Urinary bladder (tissue), 3 donors: ENCODE measurements at regions not wholly inside any gene's neighbourhood (a gene's known extent, or its start where the extent isn't known, plus 50 kb on each side); places are given as distances from the start of the nearest gene placed in this dataset.
"Not testable (repeated sequence)": the region's sequence is repeated elsewhere in the genome, so short reads cannot be mapped to it uniquely, and the experiment has no call there.

Experiments
- DNase-seq: peaks from one replicate; pipeline ENCODE4 v3.0.0-alpha.2; 2015; ENCODE audit errors: extremely low spot score
- H3K27ac ChIP-seq: one replicate; pipeline ENCODE4 v1.5.1; 2013; ENCODE audit warnings: low read depth, mild to moderate bottlenecking, moderate library complexity
- H3K36me3 ChIP-seq: one replicate; pipeline ENCODE4 v1.6.1; 2013; ENCODE audit warnings: mild to moderate bottlenecking, moderate library complexity; ENCODE audit not compliant: insufficient read depth
- H3K4me1 ChIP-seq: one replicate; pipeline ENCODE4 v1.6.1; 2013; ENCODE audit warnings: mild to moderate bottlenecking, moderate library complexity; ENCODE audit not compliant: insufficient read depth
- H3K4me3 ChIP-seq: one replicate; pipeline ENCODE4 v1.5.1; 2013; ENCODE audit warnings: low read depth, low read length
- WGBS: extraction: QIAGEN DNeasy Blood & Tissue Kit; methylation state at CpG from one replicate; pipeline ENCODE4 v1.1.7; 2013; 5-methylcytosine and 5-hydroxymethylcytosine counted together
- donor health status: healthy with polysubstance abuse.
- donor health status: healthy.

DNA sequence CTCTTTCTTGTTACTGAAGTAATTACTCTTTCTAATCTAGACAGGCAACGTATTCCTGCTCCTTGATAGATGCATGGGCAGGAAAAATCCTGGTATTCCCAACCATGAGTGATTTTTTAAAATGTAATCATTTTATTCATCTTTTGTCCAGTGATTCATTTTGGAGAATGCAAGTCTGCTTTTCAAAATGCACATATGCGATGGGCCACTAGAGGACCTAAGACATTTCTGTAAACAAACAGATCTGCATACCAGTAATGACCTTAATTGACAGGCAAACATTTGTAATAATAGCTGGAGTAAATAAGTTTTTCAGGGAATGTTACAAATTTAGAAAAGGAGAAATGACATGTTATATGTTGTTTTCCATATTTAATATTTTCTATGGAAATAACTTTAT is 1167.6 kb downstream of the JRKL start:
- no peak overlapping the region for H3K27ac ChIP-seq
- no peak for DNase-seq
- no peak overlapping the region for H3K4me3 ChIP-seq
- H3K36me3 ChIP-seq = no peaks in the 10 kb centered on the region
- whole genome bisulfite sequencing = 71% methylated on average over 2 of the region's 2 CpGs
- H3K4me1 ChIP-seq = no peaks in the 10 kb centered on the region

DNA sequence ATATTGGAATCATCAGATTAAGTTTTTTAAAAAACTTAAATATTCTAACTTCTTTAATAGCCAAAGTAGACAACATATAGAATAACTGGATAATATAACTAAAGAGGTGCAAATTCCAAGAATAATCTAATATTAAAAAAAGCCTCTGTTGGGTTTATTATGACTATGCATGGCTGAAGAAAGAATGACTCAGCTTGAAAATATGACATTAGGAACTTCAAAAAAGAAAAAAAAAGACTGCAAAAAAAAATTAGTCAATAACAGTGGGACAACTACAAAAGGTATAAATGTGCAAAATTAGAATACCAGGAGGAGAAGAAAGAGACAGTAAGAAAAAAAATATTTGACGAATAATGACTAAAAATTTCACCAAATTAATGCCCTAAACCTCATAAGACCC is 1178.0 kb downstream of the JRKL start:
- DNase-seq = no peak
- no peak overlapping the region for H3K4me3 ChIP-seq
- WGBS = 91% methylated on average over 1 of the region's 1 CpG
- H3K36me3 ChIP-seq = no peaks in the 10 kb centered on the region
- no peak overlapping the region for H3K27ac ChIP-seq
- H3K4me1 ChIP-seq = no peaks in the 10 kb centered on the region

DNA sequence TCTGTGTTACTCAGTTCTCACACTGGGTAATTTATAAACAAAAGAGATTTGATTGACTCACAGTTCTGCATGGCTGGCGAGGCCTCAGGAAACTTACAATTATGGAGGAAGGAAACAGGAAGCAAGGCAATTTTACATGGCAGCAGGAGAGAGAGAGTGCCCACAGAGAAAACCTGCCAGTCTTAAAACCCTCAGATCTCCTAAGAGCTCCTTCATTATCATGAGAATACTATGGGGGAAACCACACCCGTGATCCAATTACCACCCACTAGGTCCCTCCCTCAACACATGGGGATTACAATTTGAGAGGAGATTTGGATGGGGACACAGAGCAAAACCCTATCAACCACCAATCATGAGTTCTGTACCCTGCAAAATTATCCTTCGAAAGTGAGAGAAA is 1180.8 kb downstream of the JRKL start:
- 55% methylated on average over 3 of the region's 3 CpGs for WGBS
- DNase-seq = no peak

DNA sequence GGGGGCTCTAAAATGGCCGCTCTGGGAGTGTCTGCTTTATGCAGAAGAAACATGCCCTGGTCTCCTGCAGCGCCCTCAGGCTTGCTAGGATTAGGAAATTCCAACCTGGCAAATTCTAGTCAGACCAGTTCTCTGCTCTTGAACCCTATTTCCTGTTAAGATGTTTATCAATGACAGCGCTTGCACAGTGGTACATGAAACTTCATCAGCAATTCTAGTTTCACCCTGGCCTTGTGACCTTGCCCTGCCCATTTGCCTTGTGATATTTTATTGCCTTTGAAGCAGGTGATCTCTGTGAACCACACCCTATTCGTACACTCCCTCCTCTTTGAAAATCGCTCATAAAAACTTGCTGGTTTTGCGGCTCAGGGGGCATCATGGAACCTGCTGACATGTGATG is 1184.0 kb downstream of the JRKL start:
- H3K27ac ChIP-seq, DNase-seq, H3K4me3 ChIP-seq, H3K4me1 ChIP-seq, H3K36me3 ChIP-seq: not testable (repeated sequence)
- WGBS = 79% methylated on average over 6 of the region's 6 CpGs

More for the DNA sequence above, 1180.8 kb downstream of the JRKL start:
- Histone ChIP-seq H3K27ac (no peak overlapping the region), H3K36me3 (no peaks in the 10 kb centered on the region), H3K4me1 (no peaks in the 10 kb centered on the region), H3K4me3 (no peak overlapping the region)

GRCh38 chr11:97574976-97575665 is 1185.3 kb downstream of the JRKL start:
- Histone ChIP-seq H3K4me3 (no peak overlapping the region), H3K36me3 (no peaks in the 10 kb centered on the region), H3K4me1 (no peaks in the 10 kb centered on the region), H3K27ac (no peak overlapping the region)
- no peak for DNase-seq
- WGBS = 96% methylated on average over 3 of the region's 3 CpGs

DNA sequence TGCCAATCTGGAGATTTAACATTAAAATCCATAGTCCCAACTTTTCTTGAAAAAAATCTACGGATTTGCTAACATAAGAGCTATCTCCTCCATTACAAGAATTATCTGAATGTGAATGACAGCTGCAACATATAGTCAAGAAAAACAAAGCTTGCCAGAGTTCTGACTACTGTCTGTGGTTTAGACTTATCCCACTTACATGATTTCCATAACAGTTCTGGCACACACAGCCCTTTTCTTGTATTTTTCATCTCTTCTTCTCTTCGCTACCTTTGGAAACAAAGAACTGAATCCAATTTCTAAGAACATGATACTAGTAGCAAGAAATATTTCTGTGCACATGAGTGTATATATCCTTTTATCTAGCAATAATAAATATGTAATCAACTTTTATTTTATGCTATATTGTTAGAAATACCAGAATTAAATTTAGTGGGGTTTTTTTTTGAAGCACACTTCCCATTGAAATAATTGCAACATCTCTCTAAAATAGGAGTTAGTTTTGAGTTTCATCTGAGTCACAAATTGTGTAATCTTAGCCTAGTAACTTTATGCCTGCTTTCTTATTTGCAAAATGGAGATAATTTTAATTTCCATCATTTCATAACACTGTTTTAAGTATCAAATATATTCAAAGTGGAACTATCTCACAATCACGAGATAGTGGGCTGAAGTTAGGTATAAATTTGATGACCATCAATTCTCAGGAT is 1217.6 kb downstream of the JRKL start:
- DNase-seq = no peak
- no peaks in the 10 kb centered on the region for H3K4me1 ChIP-seq
- H3K36me3 ChIP-seq = no peaks in the 10 kb centered on the region
- no peak overlapping the region for H3K4me3 ChIP-seq
- WGBS = 80% methylated on average over 3 of the region's 3 CpGs
- no peak overlapping the region for H3K27ac ChIP-seq

DNA sequence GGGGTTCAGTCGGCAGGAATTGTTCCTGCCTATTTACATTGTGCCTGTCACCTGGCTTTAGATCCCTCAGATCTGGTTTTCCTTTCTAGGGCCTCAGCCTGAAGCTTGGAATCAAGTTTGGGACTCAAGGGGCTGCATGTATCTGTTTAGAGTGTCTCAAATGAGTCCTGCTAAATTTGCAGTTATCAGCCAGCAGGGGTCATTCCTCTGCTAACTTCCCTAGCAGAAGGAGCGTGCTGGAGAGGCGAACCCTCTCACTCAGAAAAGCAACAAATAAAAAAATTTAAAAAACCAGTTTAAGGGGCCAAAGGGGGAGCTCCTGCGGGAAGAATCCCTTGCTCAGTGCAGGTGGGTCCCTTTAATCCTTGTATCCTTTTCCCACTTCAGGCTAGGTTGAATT is 1220.2 kb downstream of the JRKL start:
- Histone ChIP-seq H3K4me3 (no peak overlapping the region), H3K36me3 (no peaks in the 10 kb centered on the region), H3K27ac (no peak overlapping the region), H3K4me1 (no peaks in the 10 kb centered on the region)
- 63% methylated on average over 4 of the region's 4 CpGs for WGBS
- no peak for DNase-seq

GRCh38 chr11:97610854-97611253 is 1221.0 kb downstream of the JRKL start:
- H3K27ac ChIP-seq = no peak overlapping the region
- WGBS = 94% methylated on average over 5 of the region's 5 CpGs
- no peaks in the 10 kb centered on the region for H3K36me3 ChIP-seq
- no peak for DNase-seq
- H3K4me3 ChIP-seq = no peak overlapping the region
- no peaks in the 10 kb centered on the region for H3K4me1 ChIP-seq

DNA sequence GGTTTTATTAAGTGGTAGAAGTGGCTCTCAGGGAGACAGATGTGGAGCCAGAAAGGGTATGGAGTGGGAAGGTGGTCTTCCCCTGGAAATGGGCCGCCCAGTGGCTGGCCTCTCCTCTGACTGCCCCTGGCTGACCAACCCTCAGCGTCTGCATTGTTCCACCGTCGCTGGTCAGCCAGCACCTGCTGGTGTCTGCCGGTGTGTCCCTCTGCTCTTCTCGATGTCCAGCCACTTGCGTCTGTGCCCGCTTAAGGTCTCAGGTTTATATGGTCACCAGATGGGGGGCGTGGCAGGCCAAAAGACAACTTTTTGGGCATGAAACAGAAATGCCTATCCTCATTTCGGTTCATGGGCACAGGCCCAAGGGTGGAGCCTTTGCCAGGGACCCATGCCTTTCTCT is 1221.5 kb downstream of the JRKL start:
- no peaks in the 10 kb centered on the region for H3K4me1 ChIP-seq
- WGBS = 94% methylated on average over 10 of the region's 10 CpGs
- no peak for DNase-seq
- no peaks in the 10 kb centered on the region for H3K36me3 ChIP-seq
- H3K27ac ChIP-seq = no peak overlapping the region
- H3K4me3 ChIP-seq = no peak overlapping the region

DNA sequence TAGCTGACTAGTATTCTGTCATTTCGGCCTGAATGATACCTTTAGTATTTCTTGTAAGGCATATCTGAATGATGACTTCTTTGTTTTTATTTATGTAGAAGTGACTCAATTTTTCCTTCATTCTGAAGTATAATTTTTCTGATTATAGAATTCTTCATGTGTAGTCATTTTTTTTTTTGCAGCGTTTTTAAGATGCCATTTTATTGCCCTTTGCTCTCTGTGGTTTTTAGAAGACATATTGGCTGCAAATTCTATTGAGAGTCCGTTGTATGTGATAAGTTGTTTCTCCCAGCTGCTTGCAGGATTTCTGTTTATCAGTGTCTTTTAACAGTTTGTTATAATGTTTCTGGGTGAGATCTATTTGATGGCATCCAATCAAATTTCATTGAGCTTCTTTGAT is 1224.8 kb downstream of the JRKL start:
- WGBS = 51% methylated on average over 3 of the region's 3 CpGs

DNA sequence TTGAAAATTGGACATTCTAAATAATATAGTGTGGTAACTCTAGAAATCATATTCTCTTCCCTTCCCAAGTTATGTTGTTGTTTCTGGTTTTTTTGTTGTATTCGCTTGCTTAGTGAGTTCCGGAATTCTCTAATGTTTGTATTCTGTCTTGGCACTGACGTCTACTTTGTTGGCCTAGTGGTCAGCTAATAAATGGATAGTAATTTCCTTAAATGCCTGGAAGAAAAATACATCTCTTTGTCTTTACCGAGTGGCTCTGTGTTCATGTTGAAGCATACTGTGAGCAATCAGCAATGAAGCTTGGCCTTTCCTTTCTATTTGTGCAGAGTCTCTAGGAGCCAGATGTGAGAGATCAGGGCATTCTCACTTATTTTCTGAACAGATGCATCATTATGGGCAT is 1225.7 kb downstream of the JRKL start:
- DNase-seq = no peak
- H3K4me3 ChIP-seq = no peak overlapping the region
- WGBS = 52% methylated on average over 4 of the region's 4 CpGs
- H3K4me1 ChIP-seq = no peaks in the 10 kb centered on the region
- H3K36me3 ChIP-seq = no peaks in the 10 kb centered on the region
- H3K27ac ChIP-seq = no peak overlapping the region

More for the DNA sequence above, 1224.8 kb downstream of the JRKL start:
- Histone ChIP-seq H3K4me1 (no peaks in the 10 kb centered on the region), H3K4me3 (no peak overlapping the region), H3K27ac (no peak overlapping the region), H3K36me3 (no peaks in the 10 kb centered on the region)
- DNase-seq = no peak

DNA sequence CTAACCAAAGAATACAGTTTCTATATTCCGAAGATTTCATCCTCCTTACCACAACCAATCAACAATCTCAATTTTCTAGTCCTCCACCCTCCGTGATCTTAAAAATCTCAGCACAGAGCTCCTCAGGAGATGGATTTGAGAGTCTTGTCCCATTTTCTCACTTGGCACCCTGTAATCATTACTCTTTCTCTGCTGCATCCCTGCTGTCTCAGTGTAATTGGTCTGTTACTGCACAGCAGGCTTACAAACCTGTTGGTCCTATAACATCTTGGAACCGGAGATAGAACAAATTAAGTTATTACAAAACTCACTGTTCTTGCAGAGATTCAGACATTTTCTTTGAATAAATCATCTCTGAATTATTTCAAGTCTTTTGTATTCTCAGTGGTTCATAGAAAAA is 1227.2 kb downstream of the JRKL start:
- no peaks in the 10 kb centered on the region for H3K4me1 ChIP-seq
- 97% methylated on average over 3 of the region's 3 CpGs for WGBS
- DNase-seq = no peak
- no peaks in the 10 kb centered on the region for H3K36me3 ChIP-seq
- no peak overlapping the region for H3K27ac ChIP-seq
- no peak overlapping the region for H3K4me3 ChIP-seq

DNA sequence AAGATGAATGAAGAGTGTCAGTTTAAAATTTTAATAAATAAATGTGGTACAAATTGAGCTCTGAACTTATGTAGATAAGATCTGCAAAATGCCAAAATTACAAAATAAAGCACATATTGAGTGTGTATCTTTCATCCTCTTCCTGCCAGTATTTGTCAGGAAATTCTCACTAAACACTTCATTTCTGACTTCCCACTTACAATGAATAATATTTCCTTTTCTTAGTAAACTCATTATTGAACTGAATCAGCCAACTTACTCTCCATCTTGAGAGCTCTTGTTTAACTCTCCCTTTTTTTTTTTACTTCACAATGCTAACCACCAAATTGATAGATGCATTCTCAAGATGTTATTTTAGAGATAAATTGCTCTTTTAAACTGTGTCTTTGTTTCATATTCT is 1230.2 kb downstream of the JRKL start:
- no peak for DNase-seq
- no peaks in the 10 kb centered on the region for H3K36me3 ChIP-seq
- H3K27ac ChIP-seq = no peak overlapping the region
- no peak overlapping the region for H3K4me3 ChIP-seq
- H3K4me1 ChIP-seq = no peaks in the 10 kb centered on the region

DNA sequence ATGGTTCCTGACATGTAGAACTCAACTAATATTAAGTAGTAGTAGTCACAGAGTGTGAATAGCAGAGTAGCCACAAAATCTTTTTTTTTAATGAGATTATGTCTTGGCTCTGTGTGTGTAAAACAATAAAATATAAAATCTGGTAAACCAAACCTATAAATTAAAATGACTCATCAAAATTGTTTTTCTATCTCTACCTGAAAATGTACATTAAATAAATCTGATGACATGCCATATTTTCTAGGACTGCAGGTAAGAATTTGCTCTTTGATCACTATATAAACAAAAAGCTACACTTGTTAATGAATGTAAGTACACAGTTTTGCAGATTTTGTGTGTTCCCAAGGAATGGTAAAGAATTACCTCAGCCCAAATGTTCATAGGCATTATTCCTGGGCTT is 1231.5 kb downstream of the JRKL start:
- no peak for DNase-seq
- H3K36me3 ChIP-seq = no peaks in the 10 kb centered on the region
- H3K27ac ChIP-seq = no peak overlapping the region
- H3K4me3 ChIP-seq = no peak overlapping the region
- no peaks in the 10 kb centered on the region for H3K4me1 ChIP-seq
